MCF 10A (cell line): ENCODE measurements at regions not wholly inside any gene's neighbourhood (a gene's known extent, or its start where the extent isn't known, plus 50 kb on each side); places are given as distances from the start of the nearest gene placed in this dataset.
"Not testable (repeated sequence)": the region's sequence is repeated elsewhere in the genome, so short reads cannot be mapped to it uniquely, and the experiment has no call there.

Experiments
- BruUV-seq: library from RNA; stranded (reverse); fragments of 400-500 nt; replicated peaks from 2 replicates; lab custom pipeline; 2021; lab: Mats Ljungman, UMichigan
- CTCF ChIA-PET: fragments of 300-600 bp; sonication (Branson Sonifier 250); formaldehyde crosslinking; extraction: SDS; loops from one replicate; lab custom pipeline; 2021; ENCODE audit warnings: antibody characterized with exemption, inconsistent platforms; lab: Yijun Ruan, JAX
- POLR2A ChIA-PET: fragments of 300-600, 350-650 bp; sonication (Branson Sonifier 250); formaldehyde crosslinking; extraction: SDS; loops from one replicate; lab custom pipeline; 2020; ENCODE audit warnings: antibody characterized with exemption, inconsistent platforms; lab: Yijun Ruan, JAX
- DNase-seq: peaks from one replicate; pipeline ENCODE4 v3.0.0-alpha.2; 2018; ENCODE audit not compliant: unreplicated experiment
- H3K27ac Mint-ChIP-seq: one replicate; pipeline ENCODE4 v1.8.0; 2022; ENCODE audit warnings: mild to moderate bottlenecking, low read depth, mixed read lengths; ENCODE audit not compliant: unreplicated experiment
- H3K27me3 Mint-ChIP-seq: one replicate; pipeline ENCODE4 v1.8.0; 2022; ENCODE audit warnings: mixed read lengths; ENCODE audit not compliant: insufficient read depth, unreplicated experiment
- H3K36me3 Mint-ChIP-seq: one replicate; pipeline ENCODE4 v1.8.0; 2022; ENCODE audit warnings: mild to moderate bottlenecking, moderate library complexity, mixed read lengths; ENCODE audit not compliant: insufficient read depth, unreplicated experiment
- H3K4me1 Mint-ChIP-seq: one replicate; pipeline ENCODE4 v1.8.0; 2022; ENCODE audit warnings: mixed read lengths; ENCODE audit not compliant: insufficient read depth, unreplicated experiment
- H3K4me3 Mint-ChIP-seq: one replicate; pipeline ENCODE4 v1.8.0; 2022; ENCODE audit warnings: mild to moderate bottlenecking, moderate library complexity, mixed read lengths; ENCODE audit not compliant: unreplicated experiment
- H3K9me3 Mint-ChIP-seq: one replicate; pipeline ENCODE4 v1.8.0; 2022; ENCODE audit warnings: mixed read lengths; ENCODE audit not compliant: unreplicated experiment
- CTCF ChIP-seq: fragments of 200-600 bp; IDR thresholded peaks from one replicate; pipeline ENCODE4 v1.8.0; 2022; ENCODE audit warnings: antibody characterized with exemption, mild to moderate bottlenecking; ENCODE audit not compliant: unreplicated experiment
- intact Hi-C: fragments of 100-400 bp; cut with micrococcal nuclease; formaldehyde crosslinking; loops from 2 replicates; pipeline ENCODE4 v1.14.1; 2022

GRCh38 chr14:86124328-86124727 is 594.4 kb downstream of the FLRT2 start:
- no TSS peak for BruUV-seq
- no peak overlapping the region for H3K27ac Mint-ChIP-seq
- peak overlapping the region; percentile 5 for H3K4me3 Mint-ChIP-seq

GRCh38 chr14:86115972-86116371 is 586.0 kb downstream of the FLRT2 start:
- ChIA-PET CTCF (no interaction called here), POLR2A (no interaction called here)
- Mint-ChIP-seq H3K4me3 (no peak overlapping the region), H3K27me3 (no peaks in the 10 kb centered on the region), H3K27ac (no peak overlapping the region), H3K4me1 (no peaks in the 10 kb centered on the region), H3K9me3 (no peaks in the 10 kb centered on the region), H3K36me3 (no peaks in the 10 kb centered on the region)
- no TSS peak for BruUV-seq
- no peak for TF ChIP-seq CTCF
- DNase-seq: no peak
- intact Hi-C loops: no loop called here

More at GRCh38 chr14:86124328-86124727, 594.4 kb downstream of the FLRT2 start:
- no peak for TF ChIP-seq CTCF
- Mint-ChIP-seq H3K9me3 (no peaks in the 10 kb centered on the region), H3K27me3 (no peaks in the 10 kb centered on the region), H3K4me1 (peaks cover 6% of the 10 kb centered on the region), H3K36me3 (no peaks in the 10 kb centered on the region)
- intact Hi-C loops: no loop called here
- DNase-seq: no peak
- CTCF ChIA-PET: interaction anchor here (0.6 kb wide), 3 partner anchors 494 to 634 kb away, joined by 3 to 5 read pairs (median 5); no protein-coding TSS in a partner anchor
- POLR2A ChIA-PET: interaction anchor here (1.0 kb wide), 1 partner anchor 21 kb away, joined by 3 read pairs; no protein-coding TSS in a partner anchor

GRCh38 chr14:86110871-86111270 is 580.9 kb downstream of the FLRT2 start:
- H3K9me3 Mint-ChIP-seq, intact Hi-C loops, H3K27ac Mint-ChIP-seq, H3K36me3 Mint-ChIP-seq, BruUV-seq, DNase-seq, H3K4me3 Mint-ChIP-seq, H3K4me1 Mint-ChIP-seq, POLR2A ChIA-PET, CTCF ChIA-PET, H3K27me3 Mint-ChIP-seq: not testable (repeated sequence)

GRCh38 chr14:86104691-86105265 is 574.8 kb downstream of the FLRT2 start:
- intact Hi-C loops: no loop called here
- POLR2A ChIA-PET: no interaction called here
- Mint-ChIP-seq H3K36me3 (no peaks in the 10 kb centered on the region), H3K4me1 (no peaks in the 10 kb centered on the region), H3K27ac (no peak overlapping the region), H3K27me3 (no peaks in the 10 kb centered on the region), H3K4me3 (no peak overlapping the region), H3K9me3 (peaks cover 8% of the 10 kb centered on the region)
- no TSS peak for BruUV-seq
- DNase-seq: no peak
- CTCF ChIA-PET: no interaction called here
- no peak for TF ChIP-seq CTCF
